Dermis microvascular lymphatic vessel endothelial cell (primary cell): ENCODE measurements at regions not wholly inside any gene's neighbourhood (a gene's known extent, or its start where the extent isn't known, plus 50 kb on each side); places are given as distances from the start of the nearest gene placed in this dataset.
"Not testable (repeated sequence)": the region's sequence is repeated elsewhere in the genome, so short reads cannot be mapped to it uniquely, and the experiment has no call there.

ENCODE experiments used
- DNase-seq, 2 donors: peaks; one replicate each; pipeline versions ENCODE4 v3.0.0 to v3.0.0-alpha.2; 2010; ENCODE audit warnings: low read depth in 2 of 2

DNA sequence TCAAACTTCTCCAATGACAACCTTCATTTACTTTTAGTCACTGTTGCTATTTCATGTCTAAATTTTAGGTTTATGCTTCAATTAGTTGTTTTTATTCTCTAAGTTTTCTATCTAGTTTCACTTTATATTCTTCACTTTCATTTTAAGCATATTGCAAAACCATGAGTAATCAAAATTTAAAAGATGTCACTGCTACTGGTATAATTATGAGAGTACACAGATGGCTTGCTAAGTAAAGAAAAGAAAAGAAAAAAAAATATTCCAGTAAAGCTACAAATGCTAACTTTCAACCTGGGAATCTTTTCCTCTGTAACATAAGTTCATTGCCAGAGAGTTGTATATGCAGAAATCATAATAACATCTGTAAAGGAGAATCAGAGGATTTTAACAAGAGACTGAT lies 1624.7 kb downstream of the PCDH9 start:
- DNase-seq: no peak

DNA sequence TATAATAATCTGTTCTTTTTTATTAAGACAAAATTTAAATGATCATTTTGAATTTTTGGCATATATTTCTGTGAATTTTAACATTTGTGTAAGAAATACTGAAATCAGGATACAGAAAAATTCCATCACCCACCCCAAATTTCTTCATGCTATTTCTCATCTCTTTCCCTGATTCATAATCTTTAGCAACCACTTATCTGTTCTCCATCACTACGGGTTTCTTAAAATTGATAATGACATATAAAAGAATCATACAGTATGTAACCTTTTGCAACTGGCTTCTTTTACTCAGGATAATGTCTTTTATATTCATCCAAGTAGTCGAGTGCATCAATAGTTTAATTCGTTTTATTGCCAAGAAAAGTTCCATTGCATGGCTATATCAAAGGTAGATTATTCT lies 1627.0 kb downstream of the PCDH9 start:
- DNase-seq: no peak

DNA sequence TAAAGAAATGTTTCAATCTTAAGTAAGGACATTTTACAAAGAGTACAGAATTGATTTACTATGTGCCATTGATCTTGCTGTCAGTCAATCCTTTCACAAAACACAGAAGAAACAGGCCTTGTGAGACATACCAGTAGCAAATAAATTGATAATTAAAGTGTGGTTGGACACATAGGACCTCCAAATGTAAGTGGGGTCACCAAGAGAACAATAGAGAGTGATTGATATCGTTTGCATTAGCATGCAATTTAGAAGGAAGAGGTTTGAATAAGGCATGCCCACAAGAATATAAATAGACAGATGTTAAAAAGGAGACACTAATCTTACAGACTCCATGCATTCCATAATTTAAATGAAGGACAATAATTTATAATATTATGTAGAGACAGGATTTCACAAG lies 1628.3 kb downstream of the PCDH9 start:
- DNase-seq: no peak

DNA sequence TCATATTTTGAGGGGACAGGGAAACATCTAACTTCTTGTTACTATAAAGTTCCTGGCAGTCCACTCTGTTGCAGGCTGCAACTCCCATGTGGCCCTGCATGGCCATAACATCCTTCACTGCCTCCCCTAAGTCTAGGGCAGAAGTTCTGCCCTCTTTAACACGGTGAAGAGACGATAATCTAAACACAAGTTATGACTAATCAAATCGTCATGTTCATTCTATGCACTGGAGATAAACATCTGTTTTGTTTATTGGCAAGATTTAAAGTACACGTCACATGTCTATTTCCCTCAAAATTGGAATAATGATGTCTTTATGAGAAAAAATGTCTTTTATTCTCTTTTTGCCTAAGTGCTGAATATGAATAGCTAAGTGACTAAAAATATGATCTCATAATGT lies 1629.4 kb downstream of the PCDH9 start:
- peak in 1 of 2 donors; percentile 1 for DNase-seq

DNA sequence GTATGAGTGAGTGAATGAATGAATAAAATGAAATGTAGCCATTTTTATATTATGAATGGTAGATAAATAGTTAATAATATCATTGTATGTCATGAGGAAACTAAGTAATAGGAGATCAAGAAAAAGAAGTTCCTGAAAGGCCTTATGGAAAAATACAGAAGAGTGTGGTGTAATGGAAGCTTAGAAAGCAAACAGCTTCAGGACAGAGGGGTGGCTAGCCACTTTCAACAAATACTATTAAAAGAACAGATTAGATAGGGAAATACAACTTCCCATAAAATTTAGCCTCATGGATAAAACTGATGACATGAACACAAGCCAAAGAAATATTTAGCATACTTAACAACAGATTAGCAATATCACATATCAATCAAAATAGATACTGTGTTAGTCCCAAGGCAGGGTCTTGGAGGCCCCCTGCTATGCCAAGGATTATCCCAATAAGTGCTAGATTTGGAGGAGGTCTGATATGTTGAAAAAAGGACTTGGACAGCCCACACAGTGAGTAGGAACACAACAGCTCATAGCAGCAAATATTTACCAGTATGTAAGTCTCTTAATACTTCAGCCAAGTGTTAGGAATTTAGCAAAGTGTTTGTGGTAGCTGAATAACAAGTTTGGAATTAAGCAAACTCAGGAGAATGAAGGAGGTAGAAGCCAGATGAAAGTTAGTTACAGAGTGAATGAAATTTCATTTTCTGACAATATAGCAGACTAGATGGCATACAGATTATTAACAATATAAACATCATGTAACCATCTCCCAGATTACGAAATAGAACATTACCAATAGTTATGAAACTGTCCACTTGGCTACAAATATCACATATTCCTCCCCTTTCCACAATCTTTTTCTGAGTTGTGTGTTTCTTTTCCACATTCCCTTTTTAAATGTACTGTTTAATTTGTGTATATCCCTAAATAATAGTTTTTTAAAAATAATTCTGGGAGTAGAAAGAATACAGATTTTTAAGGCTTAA lies 1632.0 kb downstream of the PCDH9 start:
- no peak for DNase-seq

DNA sequence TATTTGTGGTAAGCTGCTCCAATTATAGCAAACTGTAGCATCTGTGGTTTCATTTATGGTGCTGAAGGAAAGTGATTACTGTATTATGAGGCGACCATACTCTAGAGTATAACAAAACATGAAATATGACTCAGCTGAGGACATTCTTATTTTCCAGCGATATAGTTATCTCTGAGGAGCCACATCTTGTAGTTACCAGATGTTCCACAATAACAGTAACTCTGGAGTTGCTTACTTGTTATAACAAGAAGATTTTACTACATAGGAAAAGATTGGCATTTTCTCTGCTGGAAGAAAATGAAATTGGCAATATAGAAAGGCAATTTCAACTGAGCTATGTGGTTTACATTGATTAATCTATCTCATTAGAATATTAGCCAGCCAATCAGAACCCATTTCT lies 1634.2 kb downstream of the PCDH9 start:
- no peak for DNase-seq

DNA sequence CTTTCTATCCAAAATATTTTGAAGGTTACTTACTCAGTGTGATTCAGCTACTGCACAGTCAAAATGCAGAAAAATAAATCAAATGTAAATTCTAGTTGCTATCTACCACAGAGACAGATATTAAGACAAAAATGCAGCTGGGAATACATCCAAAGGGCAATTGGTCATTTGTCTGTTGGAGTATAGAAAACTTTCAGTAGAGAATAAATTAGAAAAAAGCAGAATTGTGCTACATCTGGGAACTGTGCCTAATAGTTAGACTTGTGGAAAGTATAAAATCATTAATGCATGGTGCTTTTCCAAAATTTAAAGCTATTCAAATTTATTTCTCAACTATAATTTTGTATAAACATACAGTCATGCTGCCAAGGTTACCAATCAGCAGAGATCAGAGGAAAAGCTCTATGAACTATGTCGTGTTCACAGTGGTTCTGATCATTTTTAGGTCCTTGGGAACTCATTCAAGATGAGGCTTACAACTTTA lies 1635.8 kb downstream of the PCDH9 start:
- DNase-seq: no peak

DNA sequence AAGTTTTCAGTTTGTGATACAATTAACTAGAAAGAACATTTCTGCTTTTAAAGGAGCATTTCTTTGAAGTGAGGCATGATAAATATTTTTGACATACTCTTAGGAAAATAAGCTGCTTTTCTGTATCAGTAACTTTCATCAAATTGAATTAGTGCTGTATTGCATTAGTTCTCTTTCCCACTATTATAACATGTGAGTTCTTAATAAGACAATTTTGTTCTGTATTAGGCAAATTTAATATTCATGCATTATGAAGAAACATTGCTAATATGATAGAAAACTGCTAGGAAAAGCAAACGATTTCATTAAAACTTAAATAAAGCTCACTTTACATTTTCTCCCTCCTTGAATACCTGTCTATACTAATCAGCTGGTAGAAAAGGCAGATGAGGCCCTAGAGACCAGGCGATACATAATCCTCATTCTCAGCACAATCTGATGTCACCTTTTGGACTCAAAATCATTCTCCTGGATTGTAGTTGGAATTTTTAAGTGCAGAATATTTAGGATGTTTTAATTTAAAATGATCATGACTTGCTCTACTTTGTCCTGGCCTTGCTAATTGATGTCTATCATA lies 1636.8 kb downstream of the PCDH9 start:
- DNase-seq: no peak

DNA sequence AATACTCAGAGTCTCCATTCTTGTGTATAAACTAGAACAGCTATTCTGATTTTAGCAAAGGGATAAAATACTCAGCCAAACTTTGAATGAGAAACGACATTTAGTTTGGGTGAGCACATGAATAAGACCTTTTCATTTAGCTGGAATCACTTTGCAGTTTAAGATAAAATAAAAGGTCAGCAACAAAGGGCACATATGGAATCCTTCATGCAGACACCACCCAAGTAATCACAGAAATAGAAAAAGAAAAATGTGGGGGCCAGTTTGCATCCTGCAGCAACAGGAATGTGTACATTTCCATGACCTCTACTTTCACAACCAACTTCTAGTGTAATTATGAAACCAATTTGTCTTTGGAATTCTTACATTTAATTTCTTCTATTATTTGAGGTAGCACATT lies 1637.4 kb downstream of the PCDH9 start:
- DNase-seq: no peak

DNA sequence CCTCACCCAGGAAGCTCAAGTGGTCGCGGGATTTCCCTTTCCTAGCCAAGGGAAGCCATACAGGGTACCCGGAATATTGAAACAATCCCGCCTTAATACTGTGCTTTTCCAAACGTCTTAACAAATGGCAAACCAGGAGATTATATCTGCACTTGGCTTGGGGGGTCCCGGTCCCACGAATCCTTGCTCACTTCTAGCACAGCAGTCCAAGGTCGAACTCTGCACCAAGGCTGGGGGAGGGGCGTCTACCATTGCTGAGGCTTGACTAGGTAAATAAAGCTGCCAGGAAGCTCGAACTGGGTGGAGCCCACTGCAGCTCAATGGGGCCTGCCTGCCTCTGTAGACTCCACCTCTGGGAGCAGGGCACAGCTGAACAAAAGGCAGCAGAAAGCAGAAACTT lies 1644.8 kb downstream of the PCDH9 start:
- DNase-seq: no peak

DNA sequence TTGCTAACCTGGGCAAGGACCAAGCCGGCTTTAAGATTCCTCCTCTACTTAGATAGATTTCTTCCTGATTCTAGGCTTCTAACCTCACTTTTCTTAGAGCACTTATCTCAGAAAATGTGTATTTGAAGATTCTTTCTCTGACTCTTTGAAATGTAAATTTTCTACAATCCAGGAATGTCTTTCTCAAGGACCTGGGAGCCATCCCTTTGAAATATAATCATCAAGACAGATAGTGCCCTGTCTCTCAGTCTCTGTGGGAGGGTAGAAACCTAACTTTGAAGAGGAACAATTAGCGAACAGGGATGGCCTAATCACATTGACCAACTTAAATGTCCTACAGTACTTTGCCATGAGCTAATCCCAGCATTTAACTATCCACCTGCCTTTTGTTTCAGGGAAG lies 1646.0 kb downstream of the PCDH9 start:
- no peak for DNase-seq

DNA sequence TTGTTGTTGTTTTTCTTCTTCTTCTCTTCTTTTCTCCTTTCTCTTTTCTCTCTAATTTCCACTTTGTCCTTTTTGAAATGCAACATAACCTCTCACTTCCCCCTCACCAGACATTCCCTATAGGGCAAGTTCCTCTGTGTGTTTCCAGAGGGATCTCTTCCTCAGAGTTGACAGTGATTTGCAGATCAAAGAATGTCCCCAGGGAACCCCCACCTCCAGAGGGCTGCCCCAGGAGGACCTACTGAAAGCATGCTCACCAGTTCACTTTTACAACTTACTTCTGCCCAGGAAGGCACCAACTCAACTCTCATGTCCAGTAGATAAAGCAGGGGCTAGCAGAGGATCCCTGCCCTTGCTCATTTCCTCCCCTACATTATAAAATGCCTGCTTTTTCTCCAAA lies 1648.0 kb downstream of the PCDH9 start:
- DNase-seq: no peak

DNA sequence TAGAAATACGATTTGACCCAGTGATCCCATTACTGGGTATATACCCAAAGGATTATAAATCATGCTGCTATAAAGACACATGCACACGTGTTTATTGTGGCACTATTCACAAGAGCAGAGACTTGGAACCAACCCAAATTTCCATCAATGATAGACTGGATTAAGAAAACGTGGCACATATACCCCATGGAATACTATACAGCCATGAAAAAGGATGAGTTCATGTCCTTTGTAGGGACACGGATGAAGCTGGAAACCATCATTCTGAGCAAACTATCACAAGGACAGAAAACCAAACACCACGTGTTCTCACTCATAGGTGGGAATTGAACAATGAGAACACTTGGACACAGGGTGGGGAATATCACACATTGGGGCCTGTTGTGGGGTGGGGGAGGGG lies 1665.6 kb downstream of the PCDH9 start:
- DNase-seq: not testable (repeated sequence)

DNA sequence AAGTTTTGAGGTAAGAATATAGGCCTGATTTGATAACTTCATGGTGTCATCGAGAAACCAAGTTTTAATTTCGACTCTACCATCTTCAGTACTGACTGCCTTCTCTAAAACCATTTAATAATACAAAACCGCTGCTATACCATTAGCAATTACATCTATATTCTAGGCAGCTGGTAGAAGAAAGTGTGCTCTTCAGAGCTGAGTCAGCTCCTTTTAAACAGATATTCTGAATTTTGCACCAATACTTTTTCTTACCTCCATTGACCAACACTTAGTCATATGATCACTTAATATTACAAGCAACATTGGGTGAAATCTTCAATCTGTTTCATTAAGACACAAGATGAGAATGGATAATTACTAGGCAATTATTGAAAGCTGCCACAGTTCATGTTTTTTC lies 1667.8 kb downstream of the PCDH9 start:
- no peak for DNase-seq

DNA sequence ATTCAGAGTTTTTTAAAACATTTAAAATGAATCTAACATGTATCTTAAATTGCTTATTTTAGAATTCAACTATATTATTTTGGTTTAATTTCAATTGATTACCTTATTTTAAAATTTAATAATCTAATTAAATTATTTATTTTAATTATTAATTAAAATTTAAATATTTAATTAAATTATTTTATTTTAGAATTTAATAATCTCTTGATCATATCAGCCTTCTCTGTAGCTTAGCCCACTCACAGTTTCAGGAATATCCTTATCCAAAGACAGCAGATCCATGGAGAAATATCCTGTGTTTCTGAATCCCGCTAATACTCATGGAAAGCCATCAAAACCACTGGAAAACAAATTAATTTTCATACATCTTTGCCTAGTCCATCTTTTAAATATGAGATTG lies 1669.2 kb downstream of the PCDH9 start:
- no peak for DNase-seq

DNA sequence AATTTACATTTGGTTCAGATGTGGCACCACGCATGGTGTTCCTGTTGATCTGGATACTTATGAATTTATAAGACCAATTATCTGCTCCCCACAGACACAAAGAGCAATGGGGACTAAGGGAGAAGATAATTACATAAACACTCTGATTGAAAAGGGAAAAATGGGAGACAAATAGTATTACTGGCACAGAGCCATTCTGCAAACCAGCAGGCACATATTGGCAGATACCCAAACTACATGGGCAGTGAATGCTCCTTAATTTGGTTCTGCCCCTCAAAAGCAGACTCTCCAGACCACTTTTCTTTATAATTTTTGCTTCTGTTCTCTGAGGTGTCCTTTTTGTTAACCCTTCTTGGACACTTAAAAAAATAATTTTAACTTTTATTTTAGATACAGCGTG lies 1674.2 kb downstream of the PCDH9 start:
- DNase-seq: no peak

DNA sequence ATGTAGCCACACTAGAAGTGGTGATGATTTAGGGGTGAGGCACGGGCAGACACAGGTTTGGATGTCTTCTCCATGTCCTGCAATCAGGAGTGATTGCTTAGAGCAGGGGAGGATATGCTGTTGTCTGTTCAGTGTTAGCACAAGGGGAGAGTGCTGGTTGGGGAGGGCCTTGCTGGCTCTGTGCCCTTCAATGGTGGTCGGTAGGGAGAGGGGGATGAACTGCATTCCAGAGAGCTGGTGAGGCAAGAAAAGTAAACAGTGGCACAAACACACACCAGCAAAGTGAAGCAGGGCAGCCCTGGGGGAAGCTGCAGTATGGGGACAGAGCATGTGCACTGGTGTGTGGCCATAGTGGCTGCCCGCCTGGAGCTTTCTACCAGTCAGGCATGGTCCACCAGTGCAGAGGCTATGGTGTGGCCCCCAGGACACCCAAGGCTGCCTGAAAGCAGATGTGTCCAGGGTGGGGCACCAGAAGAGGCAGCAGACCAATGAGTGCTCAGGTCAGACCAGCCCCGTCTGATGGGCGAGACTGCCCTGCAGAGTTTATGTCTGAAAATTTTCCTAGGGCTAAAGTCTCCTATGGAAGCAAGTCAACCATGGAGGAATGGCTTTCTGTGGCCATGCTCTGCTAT lies 1676.9 kb downstream of the PCDH9 start:
- no peak for DNase-seq

DNA sequence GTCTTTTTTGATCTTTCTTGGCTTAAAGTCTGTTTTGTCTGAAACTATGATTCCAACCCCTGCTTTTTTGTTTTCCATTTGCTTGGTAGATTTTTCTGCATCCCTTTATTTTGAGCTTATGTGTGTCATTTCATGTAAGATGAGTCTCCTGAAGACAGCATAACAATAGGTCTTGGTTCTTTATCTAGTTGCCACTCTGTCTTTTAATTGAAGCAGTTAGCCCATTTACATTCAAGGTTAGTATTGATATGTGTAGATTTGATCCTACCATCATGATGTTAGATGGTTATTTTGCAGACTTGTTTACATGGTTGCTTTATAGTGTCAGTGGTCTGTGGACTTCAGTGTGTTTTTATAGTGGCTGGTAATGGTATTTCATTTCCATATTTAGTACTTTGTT lies 1678.9 kb downstream of the PCDH9 start:
- DNase-seq: no peak

DNA sequence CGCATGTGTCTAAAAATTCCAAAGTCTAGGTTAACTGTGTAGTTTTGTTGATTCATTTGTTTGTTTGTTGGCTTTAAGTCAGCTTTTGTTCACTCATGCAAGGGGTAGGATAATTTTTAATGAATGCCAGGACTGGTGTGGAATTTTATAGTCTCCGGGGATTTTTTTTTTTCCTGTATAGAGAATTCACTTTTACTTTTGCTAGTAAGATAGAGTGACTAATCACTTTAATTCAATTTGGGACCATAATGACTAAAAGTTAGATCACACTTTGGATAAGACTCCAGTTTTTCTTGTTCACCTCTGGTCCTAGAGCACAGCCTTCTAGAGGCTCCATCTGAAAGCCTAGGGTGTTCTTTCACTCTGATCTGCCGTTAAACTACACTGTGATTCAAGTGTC lies 1690.0 kb downstream of the PCDH9 start:
- no peak for DNase-seq

DNA sequence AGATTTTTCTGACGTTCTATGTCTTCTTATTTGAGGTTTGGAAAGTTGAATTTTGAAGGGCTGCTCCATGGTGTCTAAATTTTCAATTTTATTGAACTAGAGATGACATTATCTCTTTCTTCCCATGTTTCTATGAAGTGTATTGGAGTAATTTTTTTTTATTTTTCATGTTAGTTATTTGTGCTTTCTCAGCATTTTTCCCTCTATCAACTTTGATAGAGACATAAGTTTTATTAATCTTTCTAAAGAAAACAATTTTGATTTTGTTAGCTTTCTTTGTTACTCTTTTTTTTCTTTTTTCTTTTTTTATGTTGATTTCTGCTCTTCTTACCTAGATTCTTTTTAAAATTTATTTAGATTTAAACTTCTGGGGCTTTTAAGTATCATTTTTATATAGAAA lies 1694.8 kb downstream of the PCDH9 start:
- no peak for DNase-seq

DNA sequence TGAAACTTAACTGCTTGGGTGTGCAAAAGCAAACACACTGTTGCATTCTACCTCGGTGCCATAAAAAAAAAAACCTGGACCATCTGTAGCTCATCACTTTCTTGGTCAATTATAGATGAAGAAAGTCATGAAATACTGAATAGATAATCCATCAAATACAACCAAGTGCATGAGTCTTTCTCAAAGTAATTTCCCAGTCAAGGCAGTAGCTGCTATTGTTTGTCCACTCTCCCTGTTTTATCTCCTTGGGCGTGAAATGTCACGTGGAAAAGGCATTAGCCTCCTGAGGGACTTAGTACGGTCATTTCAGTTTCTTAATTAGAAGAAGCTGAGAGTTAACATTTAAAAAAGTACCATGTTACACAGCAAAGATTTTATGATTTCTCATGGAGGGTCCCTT lies 1697.9 kb downstream of the PCDH9 start:
- no peak for DNase-seq

DNA sequence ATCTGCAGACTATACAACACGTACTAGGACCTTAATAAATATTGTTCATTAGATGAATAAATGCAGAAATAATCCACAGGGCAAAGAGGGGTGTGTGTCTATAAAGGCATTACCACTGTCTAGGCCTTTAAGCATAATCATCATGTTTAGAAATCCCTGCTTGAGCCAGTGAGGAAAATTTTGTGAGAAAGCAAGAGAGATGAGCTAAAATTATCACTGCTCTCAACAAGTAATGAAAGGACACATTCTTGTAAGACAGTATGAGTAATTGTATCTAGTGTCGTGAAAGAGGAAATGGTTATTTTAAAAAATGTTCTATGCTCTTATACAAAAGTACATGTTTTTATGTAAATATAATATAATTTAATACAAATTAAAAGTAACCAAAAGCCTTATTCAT lies 1699.4 kb downstream of the PCDH9 start:
- no peak for DNase-seq

DNA sequence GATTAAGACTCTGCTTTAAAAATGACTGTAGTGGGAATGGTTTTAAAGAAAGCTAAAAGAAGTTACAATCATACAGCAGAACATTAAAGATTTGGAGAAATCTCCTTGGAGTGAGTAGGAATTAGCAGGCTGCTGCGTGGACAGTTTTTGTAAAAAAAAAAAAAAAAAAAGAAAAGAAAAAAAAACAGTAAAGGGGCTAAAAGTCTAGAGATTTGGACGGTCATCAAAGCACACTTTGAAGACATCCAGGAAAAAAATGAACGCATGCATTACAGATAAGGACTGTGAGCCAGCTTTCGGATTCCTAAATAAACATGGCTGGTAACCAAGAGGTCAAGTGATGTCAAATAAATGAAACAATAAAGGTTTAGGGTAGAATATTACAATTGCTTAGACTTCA lies 1700.6 kb downstream of the PCDH9 start:
- DNase-seq: peak in 1 of 2 donors; percentile 39
